SH-SY5Y (cell line): ENCODE measurements at regions not wholly inside any gene's neighbourhood (a gene's known extent, or its start where the extent isn't known, plus 50 kb on each side); places are given as distances from the start of the nearest gene placed in this dataset.

Experiments used
- GATA2 ChIP-seq: IDR thresholded peaks from 2 replicates; pipeline ENCODE4 v1.6.1; 2011; ENCODE audit warnings: mild to moderate bottlenecking, low read depth, low read length
- GATA3 ChIP-seq: IDR thresholded peaks from 2 replicates; pipeline ENCODE4 v1.6.1; 2011; ENCODE audit warnings: low read depth, mild to moderate bottlenecking, low read length, moderate library complexity

DNA sequence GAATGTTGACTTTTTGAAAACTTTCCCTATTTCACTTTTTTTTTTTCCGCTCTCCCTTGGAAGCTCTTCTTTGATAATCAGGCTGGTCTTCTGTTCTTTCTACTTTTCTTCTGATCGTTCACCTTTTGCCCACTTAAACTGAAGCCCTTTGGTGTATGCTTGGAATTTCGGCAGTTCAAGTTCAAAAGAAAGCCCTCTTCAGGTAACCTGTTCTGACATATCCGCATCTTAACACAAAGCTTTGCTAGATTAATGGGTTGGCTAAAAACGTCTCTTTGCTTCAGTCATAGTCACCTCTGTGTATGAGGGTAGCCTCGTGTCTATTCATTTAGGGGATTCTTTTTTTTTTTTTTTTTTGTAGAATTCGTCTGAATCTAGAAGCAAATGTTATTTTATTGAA, 1115.8 kb upstream of the RBFOX1 start:
- no peak for TF ChIP-seq GATA3
- no peak for TF ChIP-seq GATA2
